GM18868 (cell line): ENCODE measurements at regions not wholly inside any gene's neighbourhood (a gene's known extent, or its start where the extent isn't known, plus 50 kb on each side); places are given as distances from the start of the nearest gene placed in this dataset.
A peak's percentile ranks its signal among the peaks of the same experiment; 100 is the strongest.
"Not testable (repeated sequence)": the region's sequence is repeated elsewhere in the genome, so short reads cannot be mapped to it uniquely, and the experiment has no call there.

ENCODE experiments used
- ATAC-seq: cut with Tn5 transposase; IDR thresholded peaks from one replicate; pipeline ENCODE4 v1.9.1; 2021; ENCODE audit warnings: mild to moderate bottlenecking, moderate library complexity; ENCODE audit not compliant: unreplicated experiment

GRCh38 chr7:88615336-88615735, 144.2 kb upstream of the ZNF804B start:
- peak; percentile 71 for ATAC-seq

GRCh38 chr7:88614736-88615135, 144.8 kb upstream of the ZNF804B start:
- ATAC-seq, result no peak

- ATAC-seq, result no peak
Measured at GRCh38 chr7:88610942-88611341, 148.6 kb upstream of the ZNF804B start.

DNA sequence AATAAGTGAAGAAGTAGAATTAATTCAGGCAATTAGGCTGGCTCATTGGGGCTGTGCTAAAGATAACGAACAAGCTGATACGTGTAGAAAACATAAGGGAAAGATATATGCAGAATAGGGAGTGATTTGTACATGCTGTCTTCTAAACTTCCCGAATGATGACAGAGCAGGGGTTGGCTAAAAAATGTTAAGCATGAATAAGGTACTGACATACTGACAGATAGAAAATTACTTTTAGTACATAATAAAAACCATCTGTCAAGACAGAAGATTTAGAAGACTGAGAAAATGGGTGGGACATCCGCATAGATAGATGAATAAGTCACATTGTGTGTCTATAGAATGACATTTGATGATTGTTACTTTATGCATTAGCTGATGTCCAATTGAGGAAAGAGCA, 158.8 kb upstream of the ZNF804B start:
- ATAC-seq, result no peak

DNA sequence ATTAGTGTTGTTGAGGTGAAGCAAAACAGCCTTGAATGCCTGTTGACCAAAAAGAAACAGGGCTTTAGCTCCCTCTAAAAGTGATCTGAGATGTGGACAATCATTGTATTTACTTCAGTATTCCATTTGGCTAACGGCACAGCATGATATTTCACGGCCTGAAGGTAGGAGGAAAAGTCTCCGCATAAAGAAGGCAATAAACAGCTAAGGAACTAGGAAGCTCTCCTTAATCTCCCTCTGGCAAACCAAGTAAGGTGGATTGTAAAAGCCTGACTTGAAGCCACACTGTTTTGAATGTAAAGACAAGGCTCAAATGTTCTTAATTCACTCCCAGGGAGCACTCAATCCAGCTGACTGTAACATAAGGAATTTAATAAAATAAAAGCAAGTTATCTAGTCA, 160.0 kb upstream of the ZNF804B start:
- ATAC-seq, result no peak

- no peak for ATAC-seq
Measured at GRCh38 chr7:88597941-88598425, 161.5 kb upstream of the ZNF804B start.

DNA sequence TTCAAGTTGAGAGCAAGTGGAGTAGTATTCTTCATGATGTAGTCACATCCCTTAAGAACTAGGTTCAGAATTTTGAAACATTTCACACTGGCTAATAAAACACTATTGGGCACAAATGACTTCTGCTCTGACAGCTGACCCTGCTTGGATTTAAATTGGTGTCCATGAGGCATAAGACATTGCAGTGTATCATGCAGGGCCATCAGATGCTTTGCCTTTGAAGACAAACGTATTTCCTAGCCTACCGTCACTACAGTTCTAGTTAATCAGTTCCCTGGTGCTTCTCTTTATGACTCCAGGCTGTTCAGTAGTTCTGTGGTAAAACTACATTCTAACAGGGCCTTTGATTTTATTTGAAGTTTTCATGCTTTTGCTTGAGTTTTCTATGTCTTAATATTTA, 168.5 kb upstream of the ZNF804B start:
- ATAC-seq, result no peak

DNA sequence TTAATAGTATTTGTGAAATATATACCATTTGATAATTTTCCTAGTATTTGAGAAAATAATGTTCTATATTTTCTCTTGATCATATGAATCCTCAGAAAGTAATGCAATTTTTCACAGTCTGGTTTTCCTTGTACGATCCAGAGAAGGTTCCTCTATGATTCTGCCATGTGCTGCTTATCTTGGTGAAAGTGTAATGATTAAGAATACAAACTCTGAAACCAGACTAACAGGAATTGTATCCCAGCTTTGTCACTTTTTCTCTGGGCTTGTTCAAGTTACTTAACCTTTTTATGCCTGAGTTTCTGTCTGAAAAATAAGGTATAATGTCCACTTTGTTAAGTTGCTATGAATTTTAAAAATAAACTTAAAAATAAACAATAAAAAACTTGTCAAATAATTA, 169.6 kb upstream of the ZNF804B start:
- no peak for ATAC-seq

DNA sequence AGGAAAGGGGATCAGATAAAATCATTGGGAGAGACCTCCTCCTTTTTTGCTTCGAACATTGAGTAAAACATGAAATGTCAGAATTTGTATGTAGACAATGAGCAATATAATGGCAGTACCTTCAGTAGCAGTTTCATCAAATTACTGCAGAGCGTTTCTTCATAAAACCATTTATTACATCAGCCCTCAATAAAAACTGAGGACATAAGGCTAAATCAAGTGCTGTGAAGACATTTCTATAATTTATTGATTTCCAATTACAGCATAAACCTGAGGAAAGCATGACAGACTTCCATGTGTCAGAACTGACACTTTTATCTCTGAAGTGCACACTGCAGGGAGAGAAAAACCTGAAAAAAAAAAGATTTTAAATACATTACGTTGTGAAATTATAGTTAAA, 172.6 kb upstream of the ZNF804B start:
- ATAC-seq, result no peak

GRCh38 chr7:88586219-88586618, 173.3 kb upstream of the ZNF804B start:
- no peak for ATAC-seq

DNA sequence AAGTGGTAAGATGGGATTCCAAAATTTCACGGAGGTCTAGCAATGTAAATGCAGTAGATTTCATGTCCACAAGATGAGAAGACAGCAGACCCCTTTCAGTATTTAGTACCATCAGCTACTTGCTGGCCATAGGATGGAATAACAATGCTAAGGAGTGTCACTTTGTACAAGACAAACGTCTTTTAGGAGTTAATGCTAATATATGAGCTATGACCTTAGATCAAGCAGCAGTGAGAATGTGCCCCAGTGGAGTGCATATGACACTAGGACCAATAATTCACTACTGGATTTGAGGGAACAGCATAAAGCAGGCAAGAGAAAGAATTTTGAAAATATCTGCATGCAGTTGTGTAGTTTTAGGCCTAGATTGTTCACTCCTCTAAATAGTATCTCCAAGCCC, 182.8 kb upstream of the ZNF804B start:
- no peak for ATAC-seq

DNA sequence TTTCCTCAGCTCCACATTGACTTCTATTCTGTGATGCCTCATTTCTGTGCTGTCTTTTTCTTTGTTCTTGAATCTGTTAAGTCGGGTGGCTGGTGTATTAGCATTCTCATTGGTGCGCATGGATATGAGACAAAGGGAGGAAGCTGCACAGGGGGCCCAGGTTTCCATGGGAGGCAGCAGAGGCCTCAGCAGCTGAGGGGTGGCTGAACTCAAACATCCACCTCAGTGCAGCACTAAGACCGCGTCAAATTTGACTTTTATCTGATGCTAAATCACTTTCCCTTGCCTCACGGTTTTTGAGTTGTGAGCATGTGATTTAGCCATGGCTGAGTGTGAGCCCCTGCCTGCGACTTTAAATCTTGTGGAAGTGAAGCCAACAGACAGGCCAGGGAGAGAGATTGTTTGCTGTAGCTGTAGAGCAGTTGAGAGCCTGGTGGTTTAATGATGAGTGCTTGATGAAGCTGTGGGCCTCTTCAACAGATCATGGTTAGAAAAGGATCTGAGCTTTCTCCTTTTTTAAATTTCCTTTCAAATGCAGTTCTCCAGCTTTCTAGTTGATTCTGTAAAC, 193.3 kb upstream of the ZNF804B start:
- no peak for ATAC-seq

GRCh38 chr7:88565401-88565800, 194.1 kb upstream of the ZNF804B start:
- ATAC-seq, result no peak

- ATAC-seq, result not testable (repeated sequence)
Measured at GRCh38 chr7:88556441-88556840, 203.1 kb upstream of the ZNF804B start.

GRCh38 chr7:88554847-88555246, 204.7 kb upstream of the ZNF804B start:
- not testable (repeated sequence) for ATAC-seq

DNA sequence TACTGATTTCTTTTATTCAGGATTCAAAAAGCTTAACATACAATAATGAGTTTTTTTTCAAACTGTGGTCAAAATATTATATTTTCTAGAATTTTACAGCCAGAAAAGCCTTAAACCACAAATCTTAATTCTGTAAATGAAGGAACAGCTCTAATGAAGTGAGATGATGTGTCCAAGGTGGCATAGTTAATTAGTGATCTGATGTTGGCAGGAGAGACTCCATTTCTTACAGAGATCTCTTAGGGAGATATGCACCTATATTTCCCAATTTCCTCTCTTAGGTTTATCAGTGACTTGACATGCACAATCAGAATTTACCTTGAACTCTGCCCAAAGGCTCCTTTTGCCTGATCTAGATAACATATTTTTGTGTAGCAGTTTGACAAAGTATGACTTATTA, 211.1 kb upstream of the ZNF804B start:
- ATAC-seq, result no peak

GRCh38 chr7:88546808-88547207, 212.7 kb upstream of the ZNF804B start:
- ATAC-seq, result peak; percentile 64

DNA sequence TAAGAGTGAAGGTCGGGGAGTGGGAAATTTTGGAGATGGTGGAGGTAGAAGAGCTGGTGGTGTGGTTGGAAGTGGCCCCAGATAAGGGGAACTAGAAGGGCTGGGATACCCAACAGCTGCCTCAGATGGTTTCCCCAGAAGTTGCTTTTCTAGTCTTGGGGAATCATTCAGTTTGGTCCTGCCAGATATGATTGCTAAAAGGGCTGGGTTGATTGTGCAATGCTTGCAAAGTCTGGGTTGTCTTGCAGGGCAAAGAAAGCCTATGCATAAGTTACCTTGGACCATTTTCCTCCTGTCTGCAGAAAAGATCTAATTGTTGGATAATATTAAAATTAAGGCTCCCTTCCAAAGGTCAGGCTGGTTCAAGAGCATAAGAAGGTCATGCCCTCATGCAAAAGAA, 213.8 kb upstream of the ZNF804B start:
- ATAC-seq, result no peak

- ATAC-seq, result no peak
Measured at GRCh38 chr7:88540012-88540411, 219.5 kb upstream of the ZNF804B start.

- no peak for ATAC-seq
Measured at GRCh38 chr7:88539518-88539917, 220.0 kb upstream of the ZNF804B start.

- ATAC-seq, result no peak
Measured at GRCh38 chr7:88523645-88524044, 217.0 kb upstream of the STEAP4 start.

DNA sequence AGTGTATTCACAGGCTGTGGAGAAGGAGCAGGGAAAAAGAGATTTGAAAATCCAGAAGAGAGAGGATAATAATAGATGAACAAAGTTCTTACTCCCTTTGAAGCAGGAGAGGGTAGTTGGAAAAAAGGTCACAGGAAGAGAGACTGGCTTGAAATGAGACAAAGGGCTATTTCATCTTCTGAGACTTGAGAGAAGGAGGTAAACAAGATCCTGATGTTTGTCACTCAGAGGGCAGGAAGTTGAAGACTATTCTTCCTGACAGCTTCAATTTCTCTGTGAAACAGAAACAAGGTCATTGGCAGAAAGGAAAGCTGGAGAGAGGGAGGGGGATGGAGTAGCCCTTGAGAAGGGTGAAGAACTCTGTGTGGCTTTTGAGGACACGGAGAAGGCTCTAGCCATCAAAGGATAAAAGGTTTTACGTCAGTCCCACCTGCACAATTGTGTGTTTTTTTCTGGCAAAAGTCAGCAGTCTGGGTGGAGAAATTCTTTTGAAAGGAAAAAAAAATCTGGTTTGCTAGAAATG, 216.1 kb upstream of the STEAP4 start:
- ATAC-seq, result no peak

GRCh38 chr7:88516429-88516828, 209.7 kb upstream of the STEAP4 start:
- ATAC-seq, result no peak
